ENCODE measurements at regions not wholly inside any gene's neighbourhood (a gene's known extent, or its start where the extent isn't known, plus 50 kb on each side); places are given as distances from the start of the nearest gene placed in this dataset.
"Not testable (repeated sequence)": the region's sequence is repeated elsewhere in the genome, so short reads cannot be mapped to it uniquely, and the experiment has no call there.

DNA sequence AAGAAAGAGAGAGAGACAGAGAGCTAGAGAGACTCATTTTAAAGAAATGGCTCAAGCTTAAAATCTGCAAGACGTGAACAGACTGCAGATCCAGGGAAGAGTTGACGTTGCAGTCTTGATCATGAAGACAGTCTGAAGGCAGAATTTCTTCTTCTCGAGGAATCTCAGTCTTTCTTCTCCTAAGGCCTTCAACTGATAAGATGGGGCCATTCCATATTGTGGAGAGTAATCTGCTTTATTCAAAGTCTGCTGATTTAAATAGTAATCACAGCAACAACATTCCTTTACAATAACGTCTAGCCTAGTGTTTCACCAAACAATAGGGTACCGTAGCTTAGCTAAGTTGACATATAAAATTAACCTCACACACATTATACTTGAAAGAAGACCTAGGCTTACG, 208.4 kb upstream of the ADAMTS3 start:
- ChIA-PET POLR2A (no interaction called here), CTCF (no interaction called here)
- TF ChIP-seq, protein P1, sequence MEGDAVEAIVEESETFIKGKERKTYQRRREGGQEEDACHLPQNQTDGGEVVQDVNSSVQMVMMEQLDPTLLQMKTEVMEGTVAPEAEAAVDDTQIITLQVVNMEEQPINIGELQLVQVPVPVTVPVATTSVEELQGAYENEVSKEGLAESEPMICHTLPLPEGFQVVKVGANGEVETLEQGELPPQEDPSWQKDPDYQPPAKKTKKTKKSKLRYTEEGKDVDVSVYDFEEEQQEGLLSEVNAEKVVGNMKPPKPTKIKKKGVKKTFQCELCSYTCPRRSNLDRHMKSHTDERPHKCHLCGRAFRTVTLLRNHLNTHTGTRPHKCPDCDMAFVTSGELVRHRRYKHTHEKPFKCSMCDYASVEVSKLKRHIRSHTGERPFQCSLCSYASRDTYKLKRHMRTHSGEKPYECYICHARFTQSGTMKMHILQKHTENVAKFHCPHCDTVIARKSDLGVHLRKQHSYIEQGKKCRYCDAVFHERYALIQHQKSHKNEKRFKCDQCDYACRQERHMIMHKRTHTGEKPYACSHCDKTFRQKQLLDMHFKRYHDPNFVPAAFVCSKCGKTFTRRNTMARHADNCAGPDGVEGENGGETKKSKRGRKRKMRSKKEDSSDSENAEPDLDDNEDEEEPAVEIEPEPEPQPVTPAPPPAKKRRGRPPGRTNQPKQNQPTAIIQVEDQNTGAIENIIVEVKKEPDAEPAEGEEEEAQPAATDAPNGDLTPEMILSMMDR (IDR thresholded peaks at IDR 0.05; ENCODE audit: insufficient read depth, low read length, missing control alignments), result no peak
- DNase-seq (ENCODE audit: low read depth, low spot score), result no peak
- no peak overlapping the region for H3K4me3 ChIP-seq (ENCODE audit: low read depth, low read length)

DNA sequence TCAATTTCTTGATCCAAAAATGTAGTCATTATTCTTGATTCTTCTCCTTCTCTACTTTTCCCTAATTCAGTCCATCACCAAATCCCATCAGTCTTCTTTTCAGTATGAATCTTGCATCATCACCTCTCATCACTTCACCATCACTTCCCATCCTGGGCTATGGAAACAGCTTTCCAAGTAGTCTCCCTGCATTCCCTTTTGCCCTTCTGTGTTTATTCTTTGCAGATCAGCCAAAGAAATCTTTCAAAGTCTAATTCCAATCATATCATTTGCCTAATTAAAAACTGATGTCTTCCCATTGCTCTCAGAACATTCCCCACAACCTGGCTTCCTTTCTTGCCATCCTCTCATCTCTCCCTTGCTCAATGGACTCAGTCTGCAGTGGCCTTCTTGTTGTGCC, 201.7 kb upstream of the ADAMTS3 start:
- ChIA-PET CTCF (no interaction called here), POLR2A (no interaction called here)
- TF ChIP-seq, protein P1 (IDR thresholded peaks at IDR 0.05; ENCODE audit: insufficient read depth, low read length, missing control alignments), result no peak
- H3K4me3 ChIP-seq (ENCODE audit: low read depth, low read length), result no peak overlapping the region
- no peak for DNase-seq (ENCODE audit: low read depth, low spot score)

DNA sequence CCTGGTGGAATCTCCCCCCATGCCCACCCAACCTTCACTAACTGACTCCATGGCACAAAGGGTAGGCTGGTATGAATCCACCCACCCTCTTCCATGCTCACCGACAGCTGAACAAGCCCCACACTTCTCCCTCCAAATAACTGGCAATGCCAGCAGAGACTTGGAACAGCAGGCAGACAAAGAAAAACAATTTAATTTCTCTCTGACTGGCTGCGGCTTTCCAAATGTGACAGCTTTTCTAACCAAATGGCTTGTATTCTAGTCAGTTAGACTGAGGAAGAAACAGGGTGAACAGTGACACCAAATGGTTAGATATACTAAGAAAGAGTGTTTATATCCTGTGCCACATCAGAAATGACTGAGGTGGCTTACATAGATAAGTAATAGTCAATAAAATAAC, 199.3 kb upstream of the ADAMTS3 start:
- ChIA-PET CTCF (no interaction called here), POLR2A (no interaction called here)
- no peak for DNase-seq (ENCODE audit: low read depth, low spot score)
- TF ChIP-seq, protein P1 (IDR thresholded peaks at IDR 0.05; ENCODE audit: insufficient read depth, low read length, missing control alignments), result no peak
- H3K4me3 ChIP-seq (ENCODE audit: low read depth, low read length), result no peak overlapping the region

DNA sequence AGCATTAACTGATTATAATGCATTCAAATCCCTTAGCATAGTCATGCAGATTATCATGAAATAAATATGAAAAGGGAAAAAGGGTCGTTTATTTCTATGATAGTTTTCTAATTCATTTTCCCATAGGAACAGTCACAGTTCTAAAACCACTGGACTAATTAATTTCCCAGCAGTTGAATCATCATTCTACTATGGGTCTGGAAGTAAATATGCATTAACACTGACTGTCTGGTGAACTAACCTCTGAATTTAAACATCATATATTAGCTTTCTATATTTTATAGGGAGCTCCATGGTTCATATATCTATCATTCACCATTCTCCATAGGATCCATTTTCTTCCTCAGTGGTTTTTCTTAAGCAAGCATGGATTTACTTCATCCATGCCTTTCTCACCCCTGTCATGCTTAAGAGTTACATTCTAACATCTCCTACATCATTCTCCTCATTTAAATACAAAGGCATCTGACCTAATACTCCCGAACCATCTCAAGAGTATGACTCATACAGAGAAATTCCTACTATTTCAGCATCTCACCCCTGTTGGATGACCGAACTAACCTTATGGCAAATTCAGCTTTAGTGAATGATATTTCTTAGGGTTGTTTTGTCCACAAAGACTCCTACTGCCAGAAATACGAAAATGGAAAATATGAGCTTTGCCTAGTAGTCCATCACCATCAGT, 198.7 kb upstream of the ADAMTS3 start:
- POLR2A ChIA-PET, result no interaction called here

DNA sequence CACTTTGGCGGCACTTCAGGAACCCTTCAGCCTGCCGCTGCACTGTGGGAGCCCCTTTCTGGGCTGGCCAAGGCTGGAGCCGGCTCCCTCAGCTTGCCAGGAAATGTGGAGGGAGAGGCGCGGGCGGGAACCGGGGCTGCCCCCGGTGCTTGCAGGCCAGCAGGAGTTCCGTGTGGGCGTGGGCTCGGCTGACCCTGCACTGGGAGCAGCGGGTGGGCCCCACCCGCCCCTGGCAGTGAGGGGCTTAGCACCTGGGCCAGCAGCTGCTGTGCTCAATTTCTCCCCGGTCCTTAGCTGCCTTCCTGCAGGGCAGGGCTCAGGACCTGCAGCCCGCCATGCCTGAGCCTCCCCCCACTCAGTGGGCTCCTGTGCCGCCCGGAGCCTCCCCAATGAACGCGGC, 196.8 kb upstream of the ADAMTS3 start:
- CTCF ChIA-PET; DNase-seq (ENCODE audit: low read depth, low spot score); H3K4me3 ChIP-seq (ENCODE audit: low read depth, low read length); POLR2A ChIA-PET: not testable (repeated sequence)

More for the DNA sequence above, 198.7 kb upstream of the ADAMTS3 start:
- H3K4me3 ChIP-seq (ENCODE audit: low read depth, low read length), result no peak overlapping the region
- CTCF ChIA-PET, result no interaction called here
- TF ChIP-seq, protein P1 (IDR thresholded peaks at IDR 0.05; ENCODE audit: insufficient read depth, low read length, missing control alignments), result no peak
- DNase-seq (ENCODE audit: low read depth, low spot score), result no peak

DNA sequence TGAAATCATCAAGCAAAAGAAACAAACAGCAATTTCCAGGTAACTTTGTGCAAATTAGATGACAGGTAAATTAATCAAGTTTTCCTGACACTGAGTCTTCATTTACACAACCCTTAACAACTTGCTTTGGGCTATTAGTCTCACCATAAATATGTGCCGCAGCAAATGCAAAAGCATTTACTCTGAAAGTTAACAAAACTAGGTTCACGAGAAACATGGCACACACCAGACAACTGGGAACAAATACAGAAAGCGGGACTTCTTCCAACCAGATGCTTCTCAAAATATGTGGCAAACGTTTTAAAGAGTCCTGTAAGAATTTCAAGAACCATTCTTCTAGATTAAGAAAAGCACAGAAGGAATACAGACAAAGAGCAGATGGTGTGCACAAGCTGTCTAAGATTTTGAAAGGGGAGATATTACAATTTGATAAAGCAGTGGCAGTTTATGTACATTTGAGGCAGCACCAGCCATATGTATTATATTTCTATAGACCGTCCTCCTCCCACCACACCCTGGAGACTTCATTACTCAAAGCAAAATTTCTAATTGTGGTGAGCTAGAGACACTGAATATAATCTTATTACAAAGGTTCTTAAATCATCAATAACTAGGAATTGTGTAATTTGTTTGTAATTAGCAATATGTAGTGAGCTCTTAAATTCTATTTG, 192.5 kb upstream of the ADAMTS3 start:
- H3K4me3 ChIP-seq (ENCODE audit: low read depth, low read length), result no peak overlapping the region
- DNase-seq (ENCODE audit: low read depth, low spot score), result no peak
- CTCF ChIA-PET, result no interaction called here
- POLR2A ChIA-PET, result no interaction called here
- TF ChIP-seq, protein P1 (IDR thresholded peaks at IDR 0.05; ENCODE audit: insufficient read depth, low read length, missing control alignments), result no peak

DNA sequence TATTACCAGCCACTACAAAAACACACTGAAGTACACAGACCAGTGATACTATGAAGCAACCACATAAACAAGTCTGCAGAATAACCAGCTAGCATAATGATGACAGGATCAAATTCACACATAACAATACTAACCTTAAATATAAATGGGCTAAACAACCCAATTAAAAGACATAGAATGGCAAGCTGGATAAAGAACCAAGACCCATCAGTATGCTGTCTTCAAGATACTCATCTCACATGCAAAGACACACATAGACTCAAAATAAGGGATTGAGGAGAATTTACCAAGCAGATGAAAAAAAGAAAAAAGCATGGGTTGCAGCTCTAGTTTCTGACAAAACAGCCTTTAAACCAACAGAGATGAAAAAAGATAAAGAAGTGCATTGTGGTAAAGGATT, 184.4 kb upstream of the ADAMTS3 start:
- POLR2A ChIA-PET; H3K4me3 ChIP-seq (ENCODE audit: low read depth, low read length); DNase-seq (ENCODE audit: low read depth, low spot score); CTCF ChIA-PET: not testable (repeated sequence)

All from AG04449 (cell line).